ENCODE measurements at regions not wholly inside any gene's neighbourhood (a gene's known extent, or its start where the extent isn't known, plus 50 kb on each side); places are given as distances from the start of the nearest gene placed in this dataset.

- peaks cover 7% of the 10 kb centered on the region; the same call in 1 of the 2 replicates for H3K4me1 ChIP-seq (ENCODE audit: insufficient read depth, low read length)
- H3K36me3 ChIP-seq (ENCODE audit: insufficient read depth, low read length) = no peaks in the 10 kb centered on the region
- H3K9ac ChIP-seq (ENCODE audit: low read depth, low read length) = no peak overlapping the region
- no peaks in the 10 kb centered on the region for H3K9me3 ChIP-seq (ENCODE audit: control insufficient read depth, insufficient read depth, low read length)
Observed at GRCh38 chr22:26804315-26804714, 146.9 kb downstream of the MIAT start.

- peaks cover 7% of the 10 kb centered on the region; the same call in 1 of the 2 replicates for H3K4me1 ChIP-seq (ENCODE audit: insufficient read depth, low read length)
- no peaks in the 10 kb centered on the region for H3K36me3 ChIP-seq (ENCODE audit: insufficient read depth, low read length)
- H3K9me3 ChIP-seq (ENCODE audit: control insufficient read depth, insufficient read depth, low read length) = no peaks in the 10 kb centered on the region
- no peak overlapping the region for H3K9ac ChIP-seq (ENCODE audit: low read depth, low read length)
Observed at GRCh38 chr22:26804911-26805539, 147.6 kb downstream of the MIAT start.

- Histone ChIP-seq H3K36me3 (ENCODE audit: insufficient read depth, low read length) (no peaks in the 10 kb centered on the region), H3K9me3 (ENCODE audit: control insufficient read depth, insufficient read depth, low read length) (no peaks in the 10 kb centered on the region), H3K4me1 (ENCODE audit: insufficient read depth, low read length) (peaks cover 17% of the 10 kb centered on the region; the same call in 1 of the 2 replicates)
Observed at GRCh38 chr22:26806445-26807175, 149.2 kb downstream of the MIAT start.

GRCh38 chr22:26811647-26811992 is 154.2 kb downstream of the MIAT start:
- Histone ChIP-seq H3K9me3 (ENCODE audit: control insufficient read depth, insufficient read depth, low read length) (no peaks in the 10 kb centered on the region), H3K36me3 (ENCODE audit: insufficient read depth, low read length) (no peaks in the 10 kb centered on the region), H3K4me1 (ENCODE audit: insufficient read depth, low read length) (peaks cover 11% of the 10 kb centered on the region; the same call in 1 of the 2 replicates), H3K9ac (ENCODE audit: low read depth, low read length) (no peak overlapping the region)

More at GRCh38 chr22:26806445-26807175, 149.2 kb downstream of the MIAT start:
- no peak overlapping the region for H3K9ac ChIP-seq (ENCODE audit: low read depth, low read length)

- H3K9ac ChIP-seq (ENCODE audit: low read depth, low read length) = no peak overlapping the region
- H3K36me3 ChIP-seq (ENCODE audit: insufficient read depth, low read length) = no peaks in the 10 kb centered on the region
- H3K4me1 ChIP-seq (ENCODE audit: insufficient read depth, low read length) = peaks cover 11% of the 10 kb centered on the region; the same call in 1 of the 2 replicates
- H3K9me3 ChIP-seq (ENCODE audit: control insufficient read depth, insufficient read depth, low read length) = no peaks in the 10 kb centered on the region
Observed at GRCh38 chr22:26812731-26813130, 155.3 kb downstream of the MIAT start.

GRCh38 chr22:26816726-26817125 is 159.3 kb downstream of the MIAT start:
- H3K9me3 ChIP-seq (ENCODE audit: control insufficient read depth, insufficient read depth, low read length) = peaks cover 11% of the 10 kb centered on the region
- H3K4me1 ChIP-seq (ENCODE audit: insufficient read depth, low read length) = no peaks in the 10 kb centered on the region; the same call in 1 of the 2 replicates
- no peaks in the 10 kb centered on the region for H3K36me3 ChIP-seq (ENCODE audit: insufficient read depth, low read length)
- H3K9ac ChIP-seq (ENCODE audit: low read depth, low read length) = no peak overlapping the region

GRCh38 chr22:26817926-26818325 is 160.5 kb downstream of the MIAT start:
- Histone ChIP-seq H3K9me3 (ENCODE audit: control insufficient read depth, insufficient read depth, low read length) (peaks cover 11% of the 10 kb centered on the region), H3K4me1 (ENCODE audit: insufficient read depth, low read length) (no peaks in the 10 kb centered on the region), H3K36me3 (ENCODE audit: insufficient read depth, low read length) (no peaks in the 10 kb centered on the region), H3K9ac (ENCODE audit: low read depth, low read length) (no peak overlapping the region)

- H3K9me3 ChIP-seq (ENCODE audit: control insufficient read depth, insufficient read depth, low read length) = peaks cover 11% of the 10 kb centered on the region
- H3K36me3 ChIP-seq (ENCODE audit: insufficient read depth, low read length) = no peaks in the 10 kb centered on the region
- no peak overlapping the region for H3K9ac ChIP-seq (ENCODE audit: low read depth, low read length)
- H3K4me1 ChIP-seq (ENCODE audit: insufficient read depth, low read length) = no peaks in the 10 kb centered on the region
Observed at GRCh38 chr22:26821854-26822253, 164.5 kb downstream of the MIAT start.

GRCh38 chr22:26822313-26822712 is 164.9 kb downstream of the MIAT start:
- Histone ChIP-seq H3K9me3 (ENCODE audit: control insufficient read depth, insufficient read depth, low read length) (peaks cover 11% of the 10 kb centered on the region), H3K4me1 (ENCODE audit: insufficient read depth, low read length) (no peaks in the 10 kb centered on the region), H3K9ac (ENCODE audit: low read depth, low read length) (no peak overlapping the region), H3K36me3 (ENCODE audit: insufficient read depth, low read length) (no peaks in the 10 kb centered on the region)

GRCh38 chr22:26823966-26824365 is 166.6 kb downstream of the MIAT start:
- H3K9me3 ChIP-seq (ENCODE audit: control insufficient read depth, insufficient read depth, low read length) = no peaks in the 10 kb centered on the region
- no peaks in the 10 kb centered on the region for H3K4me1 ChIP-seq (ENCODE audit: insufficient read depth, low read length)
- H3K9ac ChIP-seq (ENCODE audit: low read depth, low read length) = no peak overlapping the region
- no peaks in the 10 kb centered on the region for H3K36me3 ChIP-seq (ENCODE audit: insufficient read depth, low read length)

- Histone ChIP-seq H3K9ac (ENCODE audit: low read depth, low read length) (no peak overlapping the region), H3K4me1 (ENCODE audit: insufficient read depth, low read length) (peaks cover 4% of the 10 kb centered on the region; the same call in 1 of the 2 replicates), H3K36me3 (ENCODE audit: insufficient read depth, low read length) (no peaks in the 10 kb centered on the region), H3K9me3 (ENCODE audit: control insufficient read depth, insufficient read depth, low read length) (no peaks in the 10 kb centered on the region)
Observed at GRCh38 chr22:26825960-26826935, 168.9 kb downstream of the MIAT start.

- H3K9ac ChIP-seq (ENCODE audit: low read depth, low read length) = no peak overlapping the region
- H3K9me3 ChIP-seq (ENCODE audit: control insufficient read depth, insufficient read depth, low read length) = no peaks in the 10 kb centered on the region
- no peaks in the 10 kb centered on the region for H3K36me3 ChIP-seq (ENCODE audit: insufficient read depth, low read length)
- peaks cover 4% of the 10 kb centered on the region; the same call in 1 of the 2 replicates for H3K4me1 ChIP-seq (ENCODE audit: insufficient read depth, low read length)
Observed at GRCh38 chr22:26827611-26828010, 170.2 kb downstream of the MIAT start.

GRCh38 chr22:26828311-26828710 is 170.9 kb downstream of the MIAT start:
- Histone ChIP-seq H3K4me1 (ENCODE audit: insufficient read depth, low read length) (peaks cover 4% of the 10 kb centered on the region; the same call in 1 of the 2 replicates), H3K9ac (ENCODE audit: low read depth, low read length) (no peak overlapping the region), H3K9me3 (ENCODE audit: control insufficient read depth, insufficient read depth, low read length) (no peaks in the 10 kb centered on the region), H3K36me3 (ENCODE audit: insufficient read depth, low read length) (no peaks in the 10 kb centered on the region)

- H3K9me3 ChIP-seq (ENCODE audit: control insufficient read depth, insufficient read depth, low read length) = no peaks in the 10 kb centered on the region
- no peak overlapping the region for H3K9ac ChIP-seq (ENCODE audit: low read depth, low read length)
Observed at GRCh38 chr22:26830837-26831236, 173.4 kb downstream of the MIAT start.

More at GRCh38 chr22:26830837-26831236, 173.4 kb downstream of the MIAT start:
- H3K4me1 ChIP-seq (ENCODE audit: insufficient read depth, low read length) = peaks cover 4% of the 10 kb centered on the region; the same call in 1 of the 2 replicates
- H3K36me3 ChIP-seq (ENCODE audit: insufficient read depth, low read length) = no peaks in the 10 kb centered on the region
